ENCODE measurements at regions not wholly inside any gene's neighbourhood (a gene's known extent, or its start where the extent isn't known, plus 50 kb on each side); places are given as distances from the start of the nearest gene placed in this dataset.
A peak's percentile ranks its signal among the peaks of the same experiment; 100 is the strongest.

GRCh38 chr12:68414988-68415387 is 82.8 kb upstream of the MDM1 start:
- Mint-ChIP-seq H3K4me3 (no peak overlapping the region), H3K27me3 (no peaks in the 10 kb centered on the region), H3K36me3 (no peaks in the 10 kb centered on the region), H3K4me1 (peaks cover 10% of the 10 kb centered on the region), H3K9me3 (no peaks in the 10 kb centered on the region), H3K27ac (peak overlapping the region; percentile 7)
- peak; percentile 79 for ATAC-seq

GRCh38 chr12:68416350-68416749 is 84.2 kb upstream of the MDM1 start:
- Mint-ChIP-seq H3K4me3 (no peak overlapping the region), H3K36me3 (no peaks in the 10 kb centered on the region), H3K27ac (no peak overlapping the region), H3K27me3 (no peaks in the 10 kb centered on the region), H3K4me1 (peaks cover 17% of the 10 kb centered on the region), H3K9me3 (no peaks in the 10 kb centered on the region)
- ATAC-seq = no peak

GRCh38 chr12:68416826-68417225 is 84.7 kb upstream of the MDM1 start:
- peaks cover 17% of the 10 kb centered on the region for H3K4me1 Mint-ChIP-seq
- no peaks in the 10 kb centered on the region for H3K36me3 Mint-ChIP-seq
- no peak for ATAC-seq
- H3K9me3 Mint-ChIP-seq = no peaks in the 10 kb centered on the region
- no peak overlapping the region for H3K4me3 Mint-ChIP-seq
- no peaks in the 10 kb centered on the region for H3K27me3 Mint-ChIP-seq
- peak overlapping the region; percentile 70 for H3K27ac Mint-ChIP-seq

- Mint-ChIP-seq H3K36me3 (peaks cover 3% of the 10 kb centered on the region), H3K4me1 (peaks cover 17% of the 10 kb centered on the region), H3K4me3 (no peak overlapping the region), H3K27me3 (no peaks in the 10 kb centered on the region), H3K27ac (no peak overlapping the region), H3K9me3 (no peaks in the 10 kb centered on the region)
- ATAC-seq = no peak
Observed at GRCh38 chr12:68418137-68418460, 85.9 kb upstream of the MDM1 start.

- H3K36me3 Mint-ChIP-seq = peaks cover 9% of the 10 kb centered on the region
- no peaks in the 10 kb centered on the region for H3K27me3 Mint-ChIP-seq
- H3K9me3 Mint-ChIP-seq = no peaks in the 10 kb centered on the region
- peaks cover 11% of the 10 kb centered on the region for H3K4me1 Mint-ChIP-seq
- no peak overlapping the region for H3K27ac Mint-ChIP-seq
- H3K4me3 Mint-ChIP-seq = no peak overlapping the region
- no peak for ATAC-seq
Observed at GRCh38 chr12:68420225-68421010, 88.3 kb upstream of the MDM1 start.

- Mint-ChIP-seq H3K4me1 (peaks cover 11% of the 10 kb centered on the region), H3K4me3 (no peak overlapping the region), H3K27ac (no peak overlapping the region), H3K36me3 (peaks cover 9% of the 10 kb centered on the region), H3K9me3 (no peaks in the 10 kb centered on the region), H3K27me3 (no peaks in the 10 kb centered on the region)
- ATAC-seq = no peak
Observed at GRCh38 chr12:68422159-68422558, 90.0 kb upstream of the MDM1 start.

- H3K9me3 Mint-ChIP-seq = no peaks in the 10 kb centered on the region
- peaks cover 11% of the 10 kb centered on the region for H3K4me1 Mint-ChIP-seq
- peaks cover 9% of the 10 kb centered on the region for H3K36me3 Mint-ChIP-seq
- H3K27ac Mint-ChIP-seq = no peak overlapping the region
- H3K27me3 Mint-ChIP-seq = no peaks in the 10 kb centered on the region
- ATAC-seq = no peak
- H3K4me3 Mint-ChIP-seq = no peak overlapping the region
Observed at GRCh38 chr12:68422956-68423574, 90.9 kb upstream of the MDM1 start.

GRCh38 chr12:68425998-68426397 is 93.8 kb upstream of the MDM1 start:
- Mint-ChIP-seq H3K27me3 (no peaks in the 10 kb centered on the region), H3K4me1 (no peaks in the 10 kb centered on the region), H3K36me3 (peaks cover 9% of the 10 kb centered on the region), H3K4me3 (no peak overlapping the region), H3K9me3 (no peaks in the 10 kb centered on the region), H3K27ac (no peak overlapping the region)
- ATAC-seq = no peak

- Mint-ChIP-seq H3K4me3 (no peak overlapping the region), H3K27me3 (no peaks in the 10 kb centered on the region), H3K27ac (no peak overlapping the region), H3K9me3 (no peaks in the 10 kb centered on the region), H3K36me3 (peaks cover 5% of the 10 kb centered on the region), H3K4me1 (no peaks in the 10 kb centered on the region)
- ATAC-seq = no peak
Observed at GRCh38 chr12:68428211-68428610, 96.0 kb upstream of the MDM1 start.

- no peak overlapping the region for H3K27ac Mint-ChIP-seq
- H3K9me3 Mint-ChIP-seq = no peaks in the 10 kb centered on the region
- no peak for ATAC-seq
- no peaks in the 10 kb centered on the region for H3K27me3 Mint-ChIP-seq
- H3K4me1 Mint-ChIP-seq = no peaks in the 10 kb centered on the region
- no peak overlapping the region for H3K4me3 Mint-ChIP-seq
- H3K36me3 Mint-ChIP-seq = no peaks in the 10 kb centered on the region
Observed at GRCh38 chr12:68428724-68429501, 96.8 kb upstream of the MDM1 start.

- no peak for ATAC-seq
- Mint-ChIP-seq H3K36me3 (no peaks in the 10 kb centered on the region), H3K9me3 (no peaks in the 10 kb centered on the region), H3K4me1 (no peaks in the 10 kb centered on the region), H3K27me3 (no peaks in the 10 kb centered on the region), H3K4me3 (no peak overlapping the region), H3K27ac (no peak overlapping the region)
Observed at GRCh38 chr12:68429696-68430095, 97.5 kb upstream of the MDM1 start.

GRCh38 chr12:68431786-68432185 is 99.6 kb upstream of the MDM1 start:
- peaks cover 6% of the 10 kb centered on the region for H3K9me3 Mint-ChIP-seq

GRCh38 chr12:68432622-68433021 is 100.5 kb upstream of the MDM1 start:
- H3K4me3 Mint-ChIP-seq = no peak overlapping the region
- no peaks in the 10 kb centered on the region for H3K27me3 Mint-ChIP-seq
- no peak overlapping the region for H3K27ac Mint-ChIP-seq
- H3K9me3 Mint-ChIP-seq = peaks cover 6% of the 10 kb centered on the region
- no peak for ATAC-seq
- H3K36me3 Mint-ChIP-seq = peaks cover 16% of the 10 kb centered on the region
- H3K4me1 Mint-ChIP-seq = no peaks in the 10 kb centered on the region

More at GRCh38 chr12:68431786-68432185, 99.6 kb upstream of the MDM1 start:
- Mint-ChIP-seq H3K27me3 (no peaks in the 10 kb centered on the region), H3K4me3 (no peak overlapping the region), H3K4me1 (no peaks in the 10 kb centered on the region), H3K36me3 (peaks cover 9% of the 10 kb centered on the region), H3K27ac (no peak overlapping the region)
- ATAC-seq = no peak

GRCh38 chr12:68434391-68435298 is 102.5 kb upstream of the MDM1 start:
- ATAC-seq = no peak
- no peak overlapping the region for H3K4me3 Mint-ChIP-seq
- no peaks in the 10 kb centered on the region for H3K4me1 Mint-ChIP-seq
- H3K9me3 Mint-ChIP-seq = peaks cover 6% of the 10 kb centered on the region
- H3K36me3 Mint-ChIP-seq = peaks cover 16% of the 10 kb centered on the region
- no peak overlapping the region for H3K27ac Mint-ChIP-seq
- H3K27me3 Mint-ChIP-seq = no peaks in the 10 kb centered on the region

GRCh38 chr12:68435299-68435637 is 103.1 kb upstream of the MDM1 start:
- Mint-ChIP-seq H3K36me3 (peaks cover 16% of the 10 kb centered on the region), H3K4me3 (no peak overlapping the region), H3K4me1 (no peaks in the 10 kb centered on the region), H3K27me3 (no peaks in the 10 kb centered on the region), H3K27ac (no peak overlapping the region), H3K9me3 (peaks cover 6% of the 10 kb centered on the region)
- no peak for ATAC-seq

All from stimulated activated memory B cell treated with anti-CD40 and anti-IgM and Interleukin-4, amounts not matched to agents 10 μg/mL and 1 μg/mL and 100 μg/mL, for 72 hours (primary cell).